Karpas-422 (cell line): ENCODE measurements at regions not wholly inside any gene's neighbourhood (a gene's known extent, or its start where the extent isn't known, plus 50 kb on each side); places are given as distances from the start of the nearest gene placed in this dataset.
"Not testable (repeated sequence)": the region's sequence is repeated elsewhere in the genome, so short reads cannot be mapped to it uniquely, and the experiment has no call there.

ENCODE experiments used
- DNase-seq: peaks from one replicate; pipeline ENCODE4 v3.0.0-alpha.2; 2015
- H2AFZ ChIP-seq: fragments of 200-600 bp; sonication (generic); 2 replicates; pipeline ENCODE4 v1.6.1; 2014; ENCODE audit warnings: antibody characterized with exemption, low read length, mixed read lengths
- H3K27ac ChIP-seq: fragments of 200-600 bp; sonication (generic); 2 replicates; pipeline ENCODE4 v1.5.1; 2014; ENCODE audit warnings: mild to moderate bottlenecking, low read length, moderate library complexity
- H3K27me3 ChIP-seq: fragments of 200-600 bp; sonication (generic); 2 replicates; pipeline ENCODE4 v1.6.1; 2014; ENCODE audit warnings: low read length, mixed read lengths
- H3K36me3 ChIP-seq: fragments of 200-600 bp; sonication (generic); 2 replicates; pipeline ENCODE4 v1.6.1; 2014; ENCODE audit warnings: low read length, mixed read lengths; ENCODE audit not compliant: insufficient read depth
- H3K4me1 ChIP-seq: fragments of 200-600 bp; sonication (generic); 2 replicates; pipeline ENCODE4 v1.6.1; 2014; ENCODE audit warnings: mild to moderate bottlenecking, low read length, mixed read lengths
- H3K4me2 ChIP-seq: fragments of 200-600 bp; sonication (generic); 2 replicates; pipeline ENCODE4 v1.6.1; 2014; ENCODE audit warnings: low read length, low read depth, mild to moderate bottlenecking; ENCODE audit not compliant: poor library complexity, severe bottlenecking
- H3K4me3 ChIP-seq: fragments of 200-600 bp; sonication (generic); 2 replicates; pipeline ENCODE4 v1.5.1; 2014; ENCODE audit warnings: mild to moderate bottlenecking, antibody characterized with exemption, low read length, mixed read lengths
- H3K79me2 ChIP-seq: fragments of 200-600 bp; sonication (generic); 2 replicates; pipeline ENCODE4 v1.6.1; 2014; ENCODE audit warnings: mild to moderate bottlenecking, low read length, mixed read lengths
- H3K9ac ChIP-seq: fragments of 200-600 bp; sonication (generic); 2 replicates; pipeline ENCODE4 v1.6.0; 2014; ENCODE audit warnings: low read length
- H3K9me2 ChIP-seq: fragments of 200-600 bp; sonication (generic), shearing (Covaris generic); replicated peaks from 2 replicates; pipeline ENCODE4 v1.6.0; 2014; ENCODE audit warnings: mild to moderate bottlenecking, low read length, moderate library complexity; ENCODE audit not compliant: insufficient read depth
- H3K9me3 ChIP-seq: fragments of 300-700, 200-600 bp; sonication (generic); 2 replicates; pipeline ENCODE4 v1.6.1; 2014; ENCODE audit warnings: low read length, mixed read lengths
- H4K20me1 ChIP-seq: fragments of 200-600 bp; sonication (generic); 2 replicates; pipeline ENCODE4 v1.6.1; 2014; ENCODE audit warnings: mild to moderate bottlenecking, antibody characterized with exemption, low read length, low read depth; ENCODE audit not compliant: insufficient read depth

DNA sequence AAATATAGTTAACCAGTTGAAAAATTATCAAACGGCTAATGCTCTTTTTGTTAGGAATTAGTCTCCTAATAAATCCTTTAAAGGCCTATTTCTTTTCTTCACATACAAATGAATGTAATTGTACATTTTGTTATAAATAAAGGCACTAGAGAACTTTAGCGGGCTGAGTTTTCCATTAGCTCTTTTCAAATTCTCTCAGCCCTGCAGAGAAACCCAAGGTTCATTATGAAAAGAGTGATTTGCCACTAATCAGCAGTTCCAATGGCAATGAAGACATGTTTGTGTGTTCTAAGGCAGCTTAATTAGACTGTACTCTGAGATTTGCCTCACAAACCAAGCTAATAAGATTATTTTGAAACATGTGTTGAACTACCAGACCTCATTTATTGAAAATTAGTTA is 64.6 kb upstream of the P2RY1 start:
- no peaks in the 10 kb centered on the region for H4K20me1 ChIP-seq
- H2AFZ ChIP-seq, result no peak overlapping the region
- no peaks in the 10 kb centered on the region for H3K9me3 ChIP-seq
- no peak overlapping the region for H3K27ac ChIP-seq
- H3K27me3 ChIP-seq, result no peaks in the 10 kb centered on the region
- H3K36me3 ChIP-seq, result no peaks in the 10 kb centered on the region
- H3K79me2 ChIP-seq, result no peaks in the 10 kb centered on the region
- no peak for DNase-seq
- no peaks in the 10 kb centered on the region for H3K4me1 ChIP-seq
- no peak overlapping the region for H3K9ac ChIP-seq
- H3K4me3 ChIP-seq, result no peak overlapping the region
- H3K9me2 ChIP-seq, result no peaks in the 10 kb centered on the region; the same call in 1 of the 2 replicates
- no peak overlapping the region for H3K4me2 ChIP-seq

DNA sequence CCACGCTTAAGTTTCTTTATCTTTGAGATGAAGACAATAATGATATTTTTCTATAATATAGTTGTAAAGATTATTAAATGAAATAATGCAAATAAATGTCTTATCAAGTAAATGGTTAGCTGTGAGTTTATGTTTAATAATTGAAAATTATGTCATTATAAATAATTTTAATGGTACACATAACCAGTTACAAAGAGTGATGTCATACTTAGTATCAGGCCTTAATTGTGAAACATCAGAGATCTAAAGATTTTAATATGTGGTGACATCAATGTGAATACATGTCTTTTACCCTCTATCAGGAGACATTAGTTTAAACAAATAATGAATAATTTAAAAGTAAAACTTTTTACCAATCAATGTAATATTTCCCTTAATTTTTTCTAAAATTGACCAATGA is 63.8 kb upstream of the P2RY1 start:
- Histone ChIP-seq H2AFZ (no peak overlapping the region), H3K79me2 (no peaks in the 10 kb centered on the region), H3K27ac (no peak overlapping the region), H3K27me3 (no peaks in the 10 kb centered on the region), H3K4me1 (no peaks in the 10 kb centered on the region), H3K36me3 (no peaks in the 10 kb centered on the region), H3K9me3 (no peaks in the 10 kb centered on the region), H3K9me2 (no peaks in the 10 kb centered on the region; the same call in 1 of the 2 replicates), H3K4me2 (no peak overlapping the region), H4K20me1 (no peaks in the 10 kb centered on the region), H3K4me3 (no peak overlapping the region), H3K9ac (no peak overlapping the region)
- DNase-seq, result no peak

DNA sequence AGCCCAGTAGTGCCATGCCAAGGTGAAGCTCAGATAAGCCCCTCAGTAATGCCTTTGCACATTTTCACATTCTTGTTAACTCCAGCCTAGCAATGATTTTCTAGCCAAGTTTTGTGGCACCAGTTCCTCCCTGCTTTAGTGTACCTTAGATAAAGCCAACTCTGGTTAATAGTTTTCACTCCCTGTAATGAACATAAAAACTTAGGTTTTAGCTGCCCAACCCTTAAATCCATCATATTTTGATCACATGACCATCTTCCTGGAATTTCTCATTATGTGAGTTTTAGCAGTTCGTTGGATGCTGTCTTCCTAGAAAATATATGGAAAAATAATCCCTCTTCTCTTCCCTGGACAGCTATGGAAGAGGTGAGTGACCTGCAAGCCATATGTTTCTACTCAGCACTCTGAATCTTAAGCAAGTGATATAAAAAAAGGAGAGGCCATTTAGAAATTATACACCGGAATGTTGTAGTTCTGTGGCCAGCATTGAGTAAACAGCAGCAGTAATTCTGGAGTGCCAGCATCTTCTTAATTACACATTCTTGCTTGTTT is 62.2 kb upstream of the P2RY1 start:
- Histone ChIP-seq H3K79me2 (no peaks in the 10 kb centered on the region), H3K9me2 (no peaks in the 10 kb centered on the region; the same call in 1 of the 2 replicates), H2AFZ (no peak overlapping the region)

DNA sequence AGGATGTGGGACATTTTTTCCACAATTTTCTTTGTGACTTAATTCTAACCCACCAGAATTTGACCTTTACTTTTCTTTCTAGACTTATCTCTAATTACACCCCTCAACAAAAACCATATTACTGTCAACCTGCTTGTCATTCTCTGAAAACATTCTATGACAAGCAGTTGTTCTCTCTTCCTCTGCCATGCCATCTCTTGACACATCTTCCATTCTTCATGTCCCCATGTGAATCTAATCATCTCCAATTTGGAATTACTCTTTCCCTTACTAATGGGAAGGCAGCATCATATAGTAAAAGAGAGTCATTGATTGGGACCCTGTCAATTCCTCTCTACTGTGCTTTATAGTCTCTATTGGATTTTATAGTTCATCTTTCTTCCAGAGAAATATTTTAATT is 61.3 kb upstream of the P2RY1 start:
- Histone ChIP-seq H2AFZ (no peak overlapping the region), H4K20me1 (no peaks in the 10 kb centered on the region)

More for the DNA sequence above, 62.2 kb upstream of the P2RY1 start:
- H3K27ac ChIP-seq, result no peak overlapping the region
- no peak overlapping the region for H3K4me3 ChIP-seq
- no peak for DNase-seq
- no peaks in the 10 kb centered on the region for H3K9me3 ChIP-seq
- no peaks in the 10 kb centered on the region for H3K27me3 ChIP-seq
- no peaks in the 10 kb centered on the region for H3K4me1 ChIP-seq
- H3K9ac ChIP-seq, result no peak overlapping the region
- H3K4me2 ChIP-seq, result no peak overlapping the region
- no peaks in the 10 kb centered on the region for H3K36me3 ChIP-seq
- no peaks in the 10 kb centered on the region for H4K20me1 ChIP-seq

GRCh38 chr3:152774230-152774629 is 60.7 kb upstream of the P2RY1 start:
- H3K79me2 ChIP-seq, H3K9me2 ChIP-seq, H3K27ac ChIP-seq, H3K4me2 ChIP-seq, DNase-seq, H3K27me3 ChIP-seq, H3K4me1 ChIP-seq, H2AFZ ChIP-seq, H3K9me3 ChIP-seq, H3K9ac ChIP-seq, H4K20me1 ChIP-seq, H3K4me3 ChIP-seq, H3K36me3 ChIP-seq: not testable (repeated sequence)

More for the DNA sequence above, 61.3 kb upstream of the P2RY1 start:
- DNase-seq, result no peak
- Histone ChIP-seq H3K4me3 (no peak overlapping the region), H3K4me1 (no peaks in the 10 kb centered on the region), H3K9me3 (no peaks in the 10 kb centered on the region), H3K27ac (no peak overlapping the region), H3K9me2 (no peaks in the 10 kb centered on the region; the same call in 1 of the 2 replicates), H3K36me3 (no peaks in the 10 kb centered on the region), H3K4me2 (no peak overlapping the region), H3K79me2 (no peaks in the 10 kb centered on the region), H3K27me3 (no peaks in the 10 kb centered on the region), H3K9ac (no peak overlapping the region)

DNA sequence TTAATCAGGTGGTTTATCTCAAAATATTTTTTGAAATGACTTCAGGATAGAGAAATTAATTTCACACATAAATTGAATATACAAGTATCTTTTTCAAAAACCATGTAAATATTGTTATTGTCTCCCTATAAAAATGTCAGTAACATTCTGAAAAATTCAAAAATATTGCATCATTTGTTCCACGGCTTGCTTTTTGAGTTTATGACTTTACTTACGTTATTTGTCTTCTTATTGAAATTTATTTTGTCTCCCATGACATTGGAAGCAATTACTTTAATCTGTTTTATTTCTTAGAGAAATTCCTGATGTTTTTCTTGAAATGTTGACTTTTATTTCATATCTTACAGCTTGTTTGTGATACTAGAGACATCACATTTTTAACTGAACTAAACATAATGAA is 56.9 kb upstream of the P2RY1 start:
- Histone ChIP-seq H3K9ac (no peak overlapping the region), H3K36me3 (no peaks in the 10 kb centered on the region), H3K4me3 (no peak overlapping the region), H3K4me1 (no peaks in the 10 kb centered on the region), H4K20me1 (no peaks in the 10 kb centered on the region), H2AFZ (no peak overlapping the region), H3K9me3 (no peaks in the 10 kb centered on the region), H3K27me3 (no peaks in the 10 kb centered on the region), H3K79me2 (no peaks in the 10 kb centered on the region), H3K27ac (no peak overlapping the region), H3K4me2 (no peak overlapping the region), H3K9me2 (no peaks in the 10 kb centered on the region)
- no peak for DNase-seq

GRCh38 chr3:152779653-152780052 is 55.3 kb upstream of the P2RY1 start:
- Histone ChIP-seq H3K4me3 (no peak overlapping the region), H3K27me3 (no peaks in the 10 kb centered on the region), H3K9me2 (no peaks in the 10 kb centered on the region), H3K9me3 (no peaks in the 10 kb centered on the region), H3K27ac (no peak overlapping the region), H3K79me2 (no peaks in the 10 kb centered on the region), H3K4me1 (no peaks in the 10 kb centered on the region), H4K20me1 (no peaks in the 10 kb centered on the region), H2AFZ (no peak overlapping the region), H3K36me3 (no peaks in the 10 kb centered on the region), H3K4me2 (no peak overlapping the region), H3K9ac (no peak overlapping the region)
- no peak for DNase-seq

GRCh38 chr3:152780553-152780952 is 54.4 kb upstream of the P2RY1 start:
- Histone ChIP-seq H3K9me2 (no peaks in the 10 kb centered on the region), H3K9me3 (no peaks in the 10 kb centered on the region), H3K36me3 (no peaks in the 10 kb centered on the region)

GRCh38 chr3:152785051-152785450 is 49.9 kb upstream of the P2RY1 start:
- H3K9me3 ChIP-seq, result no peaks in the 10 kb centered on the region
- DNase-seq, result no peak
- no peaks in the 10 kb centered on the region for H3K79me2 ChIP-seq
- H3K9ac ChIP-seq, result no peak overlapping the region
- no peaks in the 10 kb centered on the region for H3K4me1 ChIP-seq
- no peak overlapping the region for H3K27ac ChIP-seq
- H4K20me1 ChIP-seq, result no peaks in the 10 kb centered on the region
- no peak overlapping the region for H3K4me2 ChIP-seq
- H3K27me3 ChIP-seq, result no peaks in the 10 kb centered on the region
- no peaks in the 10 kb centered on the region for H3K9me2 ChIP-seq
- no peak overlapping the region for H3K4me3 ChIP-seq
- no peaks in the 10 kb centered on the region for H3K36me3 ChIP-seq
- H2AFZ ChIP-seq, result no peak overlapping the region

More at GRCh38 chr3:152780553-152780952, 54.4 kb upstream of the P2RY1 start:
- Histone ChIP-seq H3K4me2 (no peak overlapping the region), H3K4me3 (no peak overlapping the region), H4K20me1 (no peaks in the 10 kb centered on the region), H3K27me3 (no peaks in the 10 kb centered on the region), H3K79me2 (no peaks in the 10 kb centered on the region), H3K27ac (no peak overlapping the region), H3K4me1 (no peaks in the 10 kb centered on the region), H3K9ac (no peak overlapping the region), H2AFZ (no peak overlapping the region)
- no peak for DNase-seq
